C4-2B (cell line): ENCODE measurements at regions not wholly inside any gene's neighbourhood (a gene's known extent, or its start where the extent isn't known, plus 50 kb on each side); places are given as distances from the start of the nearest gene placed in this dataset.

Experiments used
- H3K27ac ChIP-seq: fragments of 450-650 bp; 2 replicates; pipeline ENCODE4 v1.5.1; 2017
- CTCF ChIP-seq: fragments of 450-650 bp; conservative IDR thresholded peaks from 2 replicates; pipeline ENCODE4 v1.5.1; 2017; ENCODE audit warnings: mild to moderate bottlenecking
- ZFX ChIP-seq: fragments of 450-650 bp; IDR thresholded peaks from 2 replicates; pipeline ENCODE4 v1.6.1; 2017

GRCh38 chr11:91872243-91872642, 352.4 kb upstream of the FAT3 start:
- TF ChIP-seq ZFX: no peak
- no peak for TF ChIP-seq CTCF
- no peak overlapping the region for H3K27ac ChIP-seq

- H3K27ac ChIP-seq: no peak overlapping the region
- TF ChIP-seq ZFX (no peak), CTCF (no peak)
Measured at GRCh38 chr11:91871791-91872190, 352.8 kb upstream of the FAT3 start.

GRCh38 chr11:91871048-91871447, 353.6 kb upstream of the FAT3 start:
- H3K27ac ChIP-seq: no peak overlapping the region
- no peak for TF ChIP-seq ZFX
- TF ChIP-seq CTCF: no peak

- no peak overlapping the region for H3K27ac ChIP-seq
- TF ChIP-seq ZFX (no peak), CTCF (no peak)
Measured at GRCh38 chr11:91869686-91870085, 354.9 kb upstream of the FAT3 start.

GRCh38 chr11:91866642-91867041, 358.0 kb upstream of the FAT3 start:
- H3K27ac ChIP-seq: no peak overlapping the region
- TF ChIP-seq CTCF: no peak
- no peak for TF ChIP-seq ZFX

GRCh38 chr11:91860661-91861060, 364.0 kb upstream of the FAT3 start:
- no peak overlapping the region for H3K27ac ChIP-seq
- TF ChIP-seq ZFX: no peak
- no peak for TF ChIP-seq CTCF

GRCh38 chr11:91859666-91860065, 365.0 kb upstream of the FAT3 start:
- no peak overlapping the region for H3K27ac ChIP-seq
- TF ChIP-seq ZFX: no peak
- no peak for TF ChIP-seq CTCF

GRCh38 chr11:91857179-91857578, 367.4 kb upstream of the FAT3 start:
- no peak for TF ChIP-seq CTCF
- no peak for TF ChIP-seq ZFX
- H3K27ac ChIP-seq: no peak overlapping the region
